DND-41 (cell line): ENCODE measurements at regions not wholly inside any gene's neighbourhood (a gene's known extent, or its start where the extent isn't known, plus 50 kb on each side); places are given as distances from the start of the nearest gene placed in this dataset.

ENCODE experiments used
- ATAC-seq: fragments of 200-7000 bp; cut with Tn5 transposase; 3 replicates; pipeline ENCODE4 v1.9.1; 2021; ENCODE audit warnings: low read depth; ENCODE audit not compliant: insufficient read depth
- DNase-seq: peaks from one replicate; pipeline ENCODE4 v3.0.0-alpha.2; 2020
- H2AFZ ChIP-seq: 2 replicates; pipeline ENCODE4 v1.6.0; 2012; ENCODE audit warnings: low read depth, low read length
- H3K27ac ChIP-seq: 2 replicates; pipeline ENCODE4 v1.5.1; 2012; ENCODE audit warnings: low read length, inconsistent platforms
- H3K27me3 ChIP-seq: fragments of 200-600 bp; sonication (generic); 2 replicates; pipeline ENCODE4 v1.6.0; 2012; ENCODE audit warnings: low read length, mild to moderate bottlenecking, inconsistent platforms; ENCODE audit not compliant: insufficient read depth, poor library complexity
- H3K36me3 ChIP-seq: 2 replicates; pipeline ENCODE4 v1.5.1; 2012; ENCODE audit warnings: low read length, inconsistent platforms; ENCODE audit not compliant: insufficient read depth
- H3K4me1 ChIP-seq: 2 replicates; pipeline ENCODE4 v1.5.1; 2012; ENCODE audit warnings: mild to moderate bottlenecking, low read length; ENCODE audit not compliant: insufficient read depth
- H3K4me2 ChIP-seq: 2 replicates; pipeline ENCODE4 v1.6.0; 2012; ENCODE audit warnings: mild to moderate bottlenecking, moderate library complexity, low read length, inconsistent platforms; ENCODE audit not compliant: insufficient read depth
- H3K4me3 ChIP-seq, 2 experiments: fragments of 200-600 bp in 1 of 2; shearing (Covaris generic) in 1 of 2; 2 replicates each; pipeline ENCODE4 v1.5.1; 2012 to 2016; ENCODE audit warnings: inconsistent platforms in 2 of 2, low read length in 2 of 2, mild to moderate bottlenecking in 2 of 2, low read depth in 1 of 2, moderate library complexity in 1 of 2
- H3K79me2 ChIP-seq: 2 replicates; pipeline ENCODE4 v1.6.0; 2012; ENCODE audit warnings: low read length, inconsistent platforms; ENCODE audit not compliant: insufficient read depth
- H3K9ac ChIP-seq: 2 replicates; pipeline ENCODE4 v1.6.0; 2012; ENCODE audit warnings: low read depth, mild to moderate bottlenecking, inconsistent platforms, low read length, moderate library complexity
- H3K9me3 ChIP-seq: 2 replicates; pipeline ENCODE4 v1.5.1; 2012; ENCODE audit warnings: low read length, moderate library complexity, mild to moderate bottlenecking, inconsistent platforms; ENCODE audit not compliant: insufficient read depth, severe bottlenecking
- H4K20me1 ChIP-seq: 2 replicates; pipeline ENCODE4 v1.6.0; 2012; ENCODE audit warnings: low read length; ENCODE audit not compliant: insufficient read depth
- CTCF ChIP-seq: IDR thresholded peaks from 2 replicates; pipeline ENCODE4 v1.5.1; 2012; ENCODE audit warnings: borderline replicate concordance, low read length, moderate library complexity, mild to moderate bottlenecking; ENCODE audit not compliant: poor library complexity, severe bottlenecking; ENCODE audit errors: extremely low read depth
- EZH2 ChIP-seq: IDR thresholded peaks from 3 replicates; pipeline ENCODE4 v1.6.1; 2012; ENCODE audit warnings: borderline replicate concordance, low read depth, mild to moderate bottlenecking, moderate library complexity, low read length, inconsistent platforms; ENCODE audit not compliant: severe bottlenecking

GRCh38 chr11:97982512-97982911 lies 1038.2 kb upstream of the CNTN5 start:
- Histone ChIP-seq H3K4me3 (no peak overlapping the region), H4K20me1 (no peaks in the 10 kb centered on the region), H3K36me3 (no peaks in the 10 kb centered on the region), H2AFZ (no peak overlapping the region), H3K4me1 (no peaks in the 10 kb centered on the region), H3K9me3 (no peaks in the 10 kb centered on the region), H3K27ac (no peak overlapping the region), H3K79me2 (no peaks in the 10 kb centered on the region), H3K9ac (no peak overlapping the region), H3K4me2 (no peak overlapping the region), H3K27me3 (no peaks in the 10 kb centered on the region)
- DNase-seq (no peak), ATAC-seq (no peak)
- no peak for TF ChIP-seq CTCF

GRCh38 chr11:97989121-97989520 lies 1031.6 kb upstream of the CNTN5 start:
- Histone ChIP-seq H2AFZ (no peak overlapping the region), H3K27ac (no peak overlapping the region), H3K79me2 (no peaks in the 10 kb centered on the region), H3K4me2 (no peak overlapping the region), H4K20me1 (no peaks in the 10 kb centered on the region), H3K9ac (no peak overlapping the region), H3K4me1 (no peaks in the 10 kb centered on the region), H3K9me3 (no peaks in the 10 kb centered on the region), H3K27me3 (no peaks in the 10 kb centered on the region), H3K36me3 (no peaks in the 10 kb centered on the region), H3K4me3 (no peak overlapping the region)
- no peak for TF ChIP-seq CTCF
- no peak for TF ChIP-seq EZH2
- ATAC-seq (no peak), DNase-seq (no peak)

- Histone ChIP-seq H3K79me2 (no peaks in the 10 kb centered on the region), H3K4me2 (no peak overlapping the region), H3K4me1 (no peaks in the 10 kb centered on the region), H3K9ac (no peak overlapping the region), H3K4me3 (no peak overlapping the region), H3K9me3 (no peaks in the 10 kb centered on the region), H4K20me1 (no peaks in the 10 kb centered on the region), H3K36me3 (no peaks in the 10 kb centered on the region), H3K27ac (no peak overlapping the region), H3K27me3 (no peaks in the 10 kb centered on the region), H2AFZ (no peak overlapping the region)
- DNase-seq, result no peak
- TF ChIP-seq CTCF (no peak), EZH2 (no peak)
- no peak for ATAC-seq
Observed at GRCh38 chr11:97990162-97990920, 1030.4 kb upstream of the CNTN5 start.
